Caco-2 (cell line): ENCODE measurements at regions not wholly inside any gene's neighbourhood (a gene's known extent, or its start where the extent isn't known, plus 50 kb on each side); places are given as distances from the start of the nearest gene placed in this dataset.
A peak's percentile ranks its signal among the peaks of the same experiment; 100 is the strongest.
"Not testable (repeated sequence)": the region's sequence is repeated elsewhere in the genome, so short reads cannot be mapped to it uniquely, and the experiment has no call there.

Experiments
- BruUV-seq: library from RNA; stranded (reverse); fragments of 400-500 nt; replicated peaks from 2 replicates; lab custom pipeline; 2021; lab: Mats Ljungman, UMichigan
- CTCF ChIA-PET: fragments of 300-600 bp; sonication (Branson Sonifier 250); formaldehyde crosslinking; loops from one replicate; lab custom pipeline; 2022; ENCODE audit warnings: antibody characterized with exemption; lab: Charles Lee
- POLR2A ChIA-PET: fragments of 300-600 bp; sonication (Branson Sonifier 250); formaldehyde crosslinking; loops from one replicate; lab custom pipeline; 2022; ENCODE audit warnings: antibody characterized with exemption; lab: Charles Lee
- DNase-seq, 2 experiments: peaks; one replicate each; pipeline versions ENCODE4 v3.0.0 to v3.0.0-alpha.2; 2020 to 2022
- H3K27me3 ChIP-seq: replicated peaks from 2 replicates; pipeline ENCODE4 v1.6.0; 2011; ENCODE audit warnings: low read length; ENCODE audit not compliant: control insufficient read depth, insufficient read depth
- H3K36me3 ChIP-seq: 2 replicates; pipeline ENCODE4 v1.5.1; 2011; ENCODE audit warnings: low read length; ENCODE audit not compliant: control insufficient read depth, insufficient read depth
- H3K4me1 ChIP-seq: fragments of 250-450 bp; sonication (Bioruptor Pico); 2 replicates; pipeline ENCODE4 v1.5.1; 2020; ENCODE audit warnings: mild to moderate bottlenecking
- H3K4me3 ChIP-seq: 2 replicates; pipeline ENCODE4 v1.5.1; 2011; ENCODE audit warnings: low read depth, mild to moderate bottlenecking, control low read depth, low read length
- H3K9me3 ChIP-seq: fragments of 250-450 bp; sonication (Bioruptor Pico); 2 replicates; pipeline ENCODE4 v1.5.1; 2020; ENCODE audit warnings: mild to moderate bottlenecking, moderate library complexity
- H3K27ac Mint-ChIP-seq: one replicate; pipeline ENCODE4 v1.8.0; 2022; ENCODE audit warnings: mixed read lengths; ENCODE audit not compliant: unreplicated experiment
- H3K27me3 Mint-ChIP-seq: one replicate; pipeline ENCODE4 v1.8.0; 2022; ENCODE audit warnings: mixed read lengths; ENCODE audit not compliant: insufficient read depth, unreplicated experiment
- H3K36me3 Mint-ChIP-seq: one replicate; pipeline ENCODE4 v1.8.0; 2022; ENCODE audit warnings: mild to moderate bottlenecking, mixed read lengths; ENCODE audit not compliant: insufficient read depth, unreplicated experiment
- H3K4me1 Mint-ChIP-seq: one replicate; pipeline ENCODE4 v1.8.0; 2022; ENCODE audit warnings: low read depth, mixed read lengths; ENCODE audit not compliant: unreplicated experiment
- H3K4me3 Mint-ChIP-seq: one replicate; pipeline ENCODE4 v1.8.0; 2022; ENCODE audit warnings: mild to moderate bottlenecking, moderate library complexity, mixed read lengths; ENCODE audit not compliant: unreplicated experiment
- H3K9me3 Mint-ChIP-seq: one replicate; pipeline ENCODE4 v1.8.0; 2022; ENCODE audit warnings: mixed read lengths; ENCODE audit not compliant: unreplicated experiment
- CTCF ChIP-seq, 2 experiments: fragments of 200-600 bp in 1 of 2; IDR thresholded peaks; 1 replicate in 1 of 2; 2 replicates in 1 of 2; pipeline versions ENCODE4 v1.5.1 to v1.8.0; 2011 to 2022; ENCODE audit warnings: antibody characterized with exemption in 1 of 2, control low read depth in 1 of 2, inconsistent platforms in 1 of 2, low read depth in 1 of 2, low read length in 1 of 2, mild to moderate bottlenecking in 1 of 2, moderate library complexity in 1 of 2; ENCODE audit not compliant: insufficient read depth in 1 of 2, severe bottlenecking in 1 of 2, unreplicated experiment in 1 of 2
- intact Hi-C: fragments of 100-400 bp; cut with micrococcal nuclease; formaldehyde crosslinking; loops from one replicate; pipeline ENCODE4 v1.10.0; 2022; ENCODE audit not compliant: unreplicated experiment

- H3K4me3 Mint-ChIP-seq: no peak overlapping the region
- no peaks in the 10 kb centered on the region for H3K9me3 Mint-ChIP-seq
- Histone ChIP-seq H3K9me3 (no peaks in the 10 kb centered on the region), H3K27me3 (no peaks in the 10 kb centered on the region; the same call in 1 of the 2 replicates), H3K36me3 (no peaks in the 10 kb centered on the region), H3K4me3 (no peak overlapping the region), H3K4me1 (no peaks in the 10 kb centered on the region)
- ChIA-PET CTCF (no interaction called here), POLR2A (no interaction called here)
- intact Hi-C loops: loop anchor here (5.0 kb wide), 1 partner anchor 365 kb away; no protein-coding TSS in a partner anchor
- DNase-seq: no peak
- no peaks in the 10 kb centered on the region for H3K4me1 Mint-ChIP-seq
- TF ChIP-seq CTCF (IDR thresholded peaks at IDR 0.05; ENCODE audit: insufficient read depth in 1 of 2, low read depth in 1 of 2, low read length in 1 of 2, severe bottlenecking in 1 of 2, unreplicated experiment in 1 of 2): no peak
- H3K36me3 Mint-ChIP-seq: no peaks in the 10 kb centered on the region
- BruUV-seq: no TSS peak
- H3K27me3 Mint-ChIP-seq: peaks cover 12% of the 10 kb centered on the region
- H3K27ac Mint-ChIP-seq: no peak overlapping the region
These were observed 360.3 kb upstream of the FZD8 start for GRCh38 chr10:36002445-36002844.

- H3K4me1 ChIP-seq, H3K4me3 Mint-ChIP-seq, H3K27ac Mint-ChIP-seq, H3K27me3 ChIP-seq, H3K9me3 Mint-ChIP-seq, H3K4me1 Mint-ChIP-seq, CTCF ChIA-PET, BruUV-seq, POLR2A ChIA-PET, H3K9me3 ChIP-seq, H3K36me3 ChIP-seq, H3K4me3 ChIP-seq, DNase-seq, H3K36me3 Mint-ChIP-seq: not testable (repeated sequence)
- intact Hi-C loops: loop anchor here (5.0 kb wide), 1 partner anchor 363 kb away; no protein-coding TSS in a partner anchor
- TF ChIP-seq CTCF (IDR thresholded peaks at IDR 0.05; ENCODE audit: insufficient read depth in 1 of 2, low read depth in 1 of 2, low read length in 1 of 2, severe bottlenecking in 1 of 2, unreplicated experiment in 1 of 2): peak in 1 of 2 experiments; percentile 9
- H3K27me3 Mint-ChIP-seq: peaks cover 16% of the 10 kb centered on the region
These were observed 358.7 kb upstream of the FZD8 start for GRCh38 chr10:36000754-36001153.

- no peak for TF ChIP-seq CTCF (IDR thresholded peaks at IDR 0.05; ENCODE audit: insufficient read depth in 1 of 2, low read depth in 1 of 2, low read length in 1 of 2, severe bottlenecking in 1 of 2, unreplicated experiment in 1 of 2)
- Histone ChIP-seq H3K36me3 (no peaks in the 10 kb centered on the region), H3K4me1 (no peaks in the 10 kb centered on the region), H3K4me3 (no peak overlapping the region), H3K27me3 (no peaks in the 10 kb centered on the region; the same call in 1 of the 2 replicates), H3K9me3 (no peaks in the 10 kb centered on the region)
- CTCF ChIA-PET: no interaction called here
- Mint-ChIP-seq H3K27me3 (peaks cover 18% of the 10 kb centered on the region), H3K4me3 (no peak overlapping the region), H3K36me3 (no peaks in the 10 kb centered on the region), H3K4me1 (no peaks in the 10 kb centered on the region), H3K27ac (no peak overlapping the region), H3K9me3 (no peaks in the 10 kb centered on the region)
- POLR2A ChIA-PET: no interaction called here
- intact Hi-C loops: no loop called here
- no peak for DNase-seq
- BruUV-seq: no TSS peak
These were observed 355.9 kb upstream of the FZD8 start for GRCh38 chr10:35998026-35998425.
